A549 (cell line): ENCODE measurements at regions not wholly inside any gene's neighbourhood (a gene's known extent, or its start where the extent isn't known, plus 50 kb on each side); places are given as distances from the start of the nearest gene placed in this dataset.

ENCODE experiments used
- ATAC-seq, 2 experiments: fragments of 200-7000 bp in 1 of 2; fragments of >200 bp in 1 of 2; cut with Nextera tagmentation in 1 of 2; cut with Tn5 transposase in 1 of 2; 3 replicates each; pipeline versions ENCODE4 v1.8.0 to v1.9.1; 2018 to 2020; ENCODE audit warnings: mild to moderate bottlenecking in 1 of 2, moderate library complexity in 1 of 2
- CTCF ChIA-PET: fragments of 300-600 bp; sonication (Branson Sonifier 250); formaldehyde crosslinking; extraction: SDS; loops from one replicate; lab custom pipeline; 2021; ENCODE audit warnings: antibody characterized with exemption, inconsistent platforms; lab: Yijun Ruan, JAX
- POLR2A ChIA-PET: fragments of 350-600 bp; formaldehyde crosslinking; extraction: SDS; loops from one replicate; lab custom pipeline; 2021; ENCODE audit warnings: antibody characterized with exemption, inconsistent platforms; lab: Yijun Ruan, JAX
- DNase-seq, 2 experiments: peaks; one replicate each; pipeline versions ENCODE4 v3.0.0 to v3.0.0-alpha.2; 2011 to 2016; ENCODE audit warnings: low read depth in 1 of 2, low spot score in 1 of 2
- FAIRE-seq: peaks from 2 replicates; lab custom pipeline; 2011; peaks lifted over from hg19 to GRCh38; lab: Jason Lieb, UNC
- H3K27ac ChIP-seq, 2 experiments: fragments of >200 bp; sonication (Bioruptor Twin); formaldehyde crosslinking; 3 replicates each; pipeline ENCODE4 v1.5.1; 2016 to 2017
- H3K4me1 ChIP-seq: fragments of >200 bp; sonication (Bioruptor Twin); formaldehyde crosslinking; 3 replicates; pipeline ENCODE4 v1.6.1; 2016
- H3K4me2 ChIP-seq: fragments of >200 bp; sonication (Bioruptor Twin); formaldehyde crosslinking; 3 replicates; pipeline ENCODE4 v1.6.1; 2016
- H3K4me3 ChIP-seq: fragments of >200 bp; sonication (Bioruptor Twin); formaldehyde crosslinking; 3 replicates; pipeline ENCODE4 v1.5.1; 2016
- H3K9me3 ChIP-seq: fragments of >200 bp; sonication (Bioruptor Twin); formaldehyde crosslinking; 3 replicates; pipeline ENCODE4 v1.6.1; 2016
- BHLHE40 ChIP-seq: IDR thresholded peaks from 2 replicates; pipeline ENCODE4 v1.6.1; 2012; ENCODE audit warnings: low read depth, low read length, inconsistent platforms
- CBX2 ChIP-seq: fragments of 200-600 bp; sonication (generic); IDR thresholded peaks from 2 replicates; pipeline ENCODE4 v1.6.1; 2016; ENCODE audit warnings: low read depth, mild to moderate bottlenecking, borderline replicate concordance
- CBX8 ChIP-seq: fragments of 200-600 bp; sonication (generic); IDR thresholded peaks from 2 replicates; pipeline ENCODE4 v1.6.1; 2016
- CHD4 ChIP-seq: fragments of 200-600 bp; sonication (generic); IDR thresholded peaks from 2 replicates; pipeline ENCODE4 v1.6.1; 2016; ENCODE audit warnings: antibody characterized with exemption, mild to moderate bottlenecking, borderline replicate concordance
- E2F6 ChIP-seq: IDR thresholded peaks from 2 replicates; pipeline ENCODE4 v1.6.1; 2012; ENCODE audit warnings: low read depth, borderline replicate concordance
- EP300 ChIP-seq, 2 experiments: fragments of >200 bp; sonication (Bioruptor Twin); formaldehyde crosslinking; IDR thresholded peaks; 2 replicates in 1 of 2; 3 replicates in 1 of 2; pipeline ENCODE4 v1.6.1; 2016 to 2017
- FOSB ChIP-seq: fragments of 250-450 bp; sonication (Bioruptor Pico); IDR thresholded peaks from 2 replicates; pipeline ENCODE4 v1.5.0; 2020; ENCODE audit warnings: mild to moderate bottlenecking, moderate library complexity
- HEYL ChIP-seq: fragments of 250-450 bp; sonication (Bioruptor Pico); IDR thresholded peaks from 2 replicates; pipeline ENCODE4 v1.8.0; 2021; ENCODE audit warnings: mild to moderate bottlenecking, moderate library complexity
- HOXB5 ChIP-seq: fragments of 250-450 bp; sonication (Bioruptor Pico); IDR thresholded peaks from 2 replicates; pipeline ENCODE4 v1.5.0; 2020; ENCODE audit warnings: mild to moderate bottlenecking, moderate library complexity
- JUNB ChIP-seq: fragments of >200 bp; sonication (Bioruptor Twin); formaldehyde crosslinking; IDR thresholded peaks from 2 replicates; pipeline ENCODE4 v1.6.1; 2016
- KDM1A ChIP-seq: fragments of 200-600 bp; sonication (generic); IDR thresholded peaks from 2 replicates; pipeline ENCODE4 v1.6.1; 2016; ENCODE audit warnings: low read depth, mild to moderate bottlenecking
- MAX ChIP-seq: IDR thresholded peaks from 2 replicates; pipeline ENCODE4 v1.6.1; 2012
- MYC ChIP-seq: IDR thresholded peaks from 2 replicates; pipeline ENCODE4 v1.6.1; 2012; ENCODE audit warnings: mild to moderate bottlenecking, inconsistent platforms, low read length, improper control_type of control experiment, borderline replicate concordance
- NPAS2 ChIP-seq: fragments of 250-450 bp; sonication (Bioruptor Pico); IDR thresholded peaks from 2 replicates; pipeline ENCODE4 v1.8.0; 2022; ENCODE audit warnings: mild to moderate bottlenecking, moderate library complexity, borderline replicate concordance
- NR3C1 ChIP-seq: fragments of >200 bp; sonication (Bioruptor Twin); formaldehyde crosslinking; IDR thresholded peaks from 3 replicates; pipeline ENCODE4 v1.6.1; 2017
- PBX3 ChIP-seq: IDR thresholded peaks from 2 replicates; pipeline ENCODE4 v1.6.1; 2012
- PHF8 ChIP-seq: fragments of 200-600 bp; sonication (generic); IDR thresholded peaks from 2 replicates; pipeline ENCODE4 v1.6.1; 2016; ENCODE audit warnings: low read depth, mild to moderate bottlenecking, antibody characterized with exemption, moderate library complexity, borderline replicate concordance
- POLR2A ChIP-seq: IDR thresholded peaks from 2 replicates; pipeline ENCODE4 v1.6.1; 2012; ENCODE audit warnings: mild to moderate bottlenecking, low read length
- POLR2AphosphoS2 ChIP-seq: conservative IDR thresholded peaks from 2 replicates; pipeline ENCODE4 v1.6.1; 2012; ENCODE audit warnings: low read length, improper control_type of control experiment, inconsistent platforms
- RAD21 ChIP-seq, 2 experiments: fragments of >200 bp in 1 of 2; sonication (Bioruptor Twin) in 1 of 2; formaldehyde crosslinking in 1 of 2; IDR thresholded peaks in 1 of 2; conservative IDR thresholded peaks in 1 of 2; 2 replicates in 1 of 2; 3 replicates in 1 of 2; pipeline ENCODE4 v1.6.1; 2012 to 2018; ENCODE audit warnings: inconsistent platforms in 1 of 2
- RNF2 ChIP-seq: fragments of 200-600 bp; sonication (generic); IDR thresholded peaks from 2 replicates; pipeline ENCODE4 v1.6.1; 2016; ENCODE audit warnings: low read depth, mild to moderate bottlenecking, antibody characterized with exemption, moderate library complexity, borderline replicate concordance
- SMC3 ChIP-seq: fragments of >200 bp; sonication (Bioruptor Twin); formaldehyde crosslinking; IDR thresholded peaks from 3 replicates; pipeline ENCODE4 v1.6.1; 2018; ENCODE audit warnings: inconsistent platforms
- TFCP2L1 ChIP-seq: fragments of 250-450 bp; sonication (Bioruptor Pico); IDR thresholded peaks from 2 replicates; pipeline ENCODE4 v1.5.0; 2021; ENCODE audit warnings: mild to moderate bottlenecking
- TP53 ChIP-seq: fragments of 250-450 bp; sonication (Bioruptor Pico); IDR thresholded peaks from 2 replicates; pipeline ENCODE4 v1.5.0; 2021; ENCODE audit warnings: mild to moderate bottlenecking, moderate library complexity
- ZC3H11A ChIP-seq: fragments of 450-650 bp; IDR thresholded peaks from 2 replicates; pipeline ENCODE4 v1.6.1; 2014; ENCODE audit warnings: antibody characterized with exemption, mild to moderate bottlenecking
- ZFP36 ChIP-seq: fragments of 450-650 bp; IDR thresholded peaks from 2 replicates; pipeline ENCODE4 v1.6.1; 2014; ENCODE audit warnings: borderline replicate concordance; ENCODE audit not compliant: partially characterized antibody
- ZNF302 ChIP-seq: fragments of 250-450 bp; sonication (Bioruptor Pico); IDR thresholded peaks from 2 replicates; pipeline ENCODE4 v1.9.0; 2021; ENCODE audit warnings: inconsistent platforms, mild to moderate bottlenecking, moderate library complexity
- ZSCAN20 ChIP-seq: fragments of 250-450 bp; sonication (Bioruptor Pico); IDR thresholded peaks from 2 replicates; pipeline ENCODE4 v1.8.0; 2022; ENCODE audit warnings: mild to moderate bottlenecking, moderate library complexity
- WGBS: methylation state at CpG from one replicate; pipeline ENCODE4 v1.1.6; 2017; ENCODE audit errors: missing lambda C conversion rate; 5-methylcytosine and 5-hydroxymethylcytosine counted together
- TF ChIP-seq, protein P1 (sequence below): fragments of >200 bp; sonication (Bioruptor Twin); formaldehyde crosslinking; IDR thresholded peaks from 2 replicates; pipeline ENCODE4 v1.6.1; 2016
- TF ChIP-seq, protein P2 (sequence below): fragments of 250-450 bp; sonication (Bioruptor Pico); IDR thresholded peaks from 2 replicates; pipeline ENCODE4 v1.5.0; 2021; ENCODE audit warnings: mild to moderate bottlenecking, moderate library complexity, borderline replicate concordance

DNA sequence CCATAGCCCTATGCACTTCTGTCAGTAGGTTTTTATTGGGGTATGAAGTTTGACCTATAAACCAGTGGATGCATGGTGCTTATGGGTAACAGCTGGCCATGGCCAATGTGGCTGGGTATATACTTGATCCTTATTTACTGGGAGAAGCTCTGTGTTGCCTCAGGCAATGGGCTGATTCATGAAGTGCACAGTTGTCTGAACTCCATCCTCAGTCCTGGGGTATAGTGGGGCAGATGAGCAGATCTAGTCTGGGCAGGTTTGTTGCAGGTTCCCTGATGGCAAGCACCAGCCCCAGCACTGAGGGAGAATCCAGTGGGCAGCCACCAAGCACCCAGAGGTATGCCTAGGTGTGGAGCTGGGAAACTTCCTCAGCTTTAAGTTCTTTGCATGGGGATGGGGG is 274.4 kb downstream of the TDRD3 start:
- no peak for FAIRE-seq
- no peak for ATAC-seq
- no peaks in the 10 kb centered on the region for H3K4me1 ChIP-seq
- ChIA-PET CTCF (no interaction called here), POLR2A (no interaction called here)
- no peak for DNase-seq
- no peak overlapping the region for H3K4me2 ChIP-seq
- no peak overlapping the region for H3K27ac ChIP-seq
- no peak for TF ChIP-seq JUNB
- TF ChIP-seq RAD21 (conservative IDR thresholded peaks at IDR 0.05 in 1 of 2, IDR thresholded peaks at IDR 0.05 in 1 of 2), result no peak
- no peak for TF ChIP-seq PBX3
- TF ChIP-seq NR3C1, result no peak
- TF ChIP-seq ZFP36, result no peak
- no peak for TF ChIP-seq TP53 (CRISPR knock-in tag)
- no peak for TF ChIP-seq KDM1A
- TF ChIP-seq, protein P1, sequence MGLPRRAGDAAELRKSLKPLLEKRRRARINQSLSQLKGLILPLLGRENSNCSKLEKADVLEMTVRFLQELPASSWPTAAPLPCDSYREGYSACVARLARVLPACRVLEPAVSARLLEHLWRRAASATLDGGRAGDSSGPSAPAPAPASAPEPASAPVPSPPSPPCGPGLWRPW, result no peak
- TF ChIP-seq E2F6, result no peak
- no peak for TF ChIP-seq SMC3
- TF ChIP-seq CHD4, result no peak
- no peak for TF ChIP-seq ZSCAN20 (CRISPR knock-in tag)
- TF ChIP-seq TFCP2L1, result no peak
- TF ChIP-seq ZNF302 (CRISPR knock-in tag), result no peak
- no peak for TF ChIP-seq CBX8
- no peak for TF ChIP-seq MAX
- TF ChIP-seq ZC3H11A, result no peak
- no peak overlapping the region for H3K4me3 ChIP-seq
- H3K9me3 ChIP-seq, result no peaks in the 10 kb centered on the region; the same call in 2 of the 3 replicates

GRCh38 chr13:60663788-60664187 is 266.8 kb downstream of the TDRD3 start:
- ChIA-PET CTCF (no interaction called here), POLR2A (no interaction called here)
- no peak for TF ChIP-seq TP53 (CRISPR knock-in tag)
- no peak for TF ChIP-seq POLR2A
- TF ChIP-seq BHLHE40, result no peak
- TF ChIP-seq NPAS2 (CRISPR knock-in tag), result no peak
- no peak for TF ChIP-seq ZC3H11A
- no peak for TF ChIP-seq HEYL (CRISPR knock-in tag)
- TF ChIP-seq CBX2, result no peak
- TF ChIP-seq, protein P2, sequence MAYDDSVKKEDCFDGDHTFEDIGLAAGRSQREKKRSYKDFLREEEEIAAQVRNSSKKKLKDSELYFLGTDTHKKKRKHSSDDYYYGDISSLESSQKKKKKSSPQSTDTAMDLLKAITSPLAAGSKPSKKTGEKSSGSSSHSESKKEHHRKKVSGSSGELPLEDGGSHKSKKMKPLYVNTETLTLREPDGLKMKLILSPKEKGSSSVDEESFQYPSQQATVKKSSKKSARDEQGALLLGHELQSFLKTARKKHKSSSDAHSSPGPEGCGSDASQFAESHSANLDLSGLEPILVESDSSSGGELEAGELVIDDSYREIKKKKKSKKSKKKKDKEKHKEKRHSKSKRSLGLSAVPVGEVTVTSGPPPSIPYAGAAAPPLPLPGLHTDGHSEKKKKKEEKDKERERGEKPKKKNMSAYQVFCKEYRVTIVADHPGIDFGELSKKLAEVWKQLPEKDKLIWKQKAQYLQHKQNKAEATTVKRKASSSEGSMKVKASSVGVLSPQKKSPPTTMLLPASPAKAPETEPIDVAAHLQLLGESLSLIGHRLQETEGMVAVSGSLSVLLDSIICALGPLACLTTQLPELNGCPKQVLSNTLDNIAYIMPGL (CRISPR knock-in tag), result no peak
- TF ChIP-seq HOXB5 (CRISPR knock-in tag), result no peak
- TF ChIP-seq FOSB (CRISPR knock-in tag), result no peak
- TF ChIP-seq EP300 (IDR thresholded peaks at IDR 0.05), result no peak
- no peak for TF ChIP-seq TFCP2L1
- TF ChIP-seq ZFP36, result no peak
- no peak for TF ChIP-seq MYC
- no peak for TF ChIP-seq PHF8
- TF ChIP-seq POLR2AphosphoS2, result no peak
- TF ChIP-seq RNF2, result no peak
- WGBS, result 35% methylated on average over 4 of the region's 4 CpGs
- Histone ChIP-seq H3K9me3 (no peaks in the 10 kb centered on the region), H3K4me3 (no peak overlapping the region), H3K4me1 (no peaks in the 10 kb centered on the region), H3K4me2 (no peak overlapping the region), H3K27ac (no peak overlapping the region)
- FAIRE-seq (no peak), ATAC-seq (no peak), DNase-seq (no peak)
